ENCODE measurements at regions not wholly inside any gene's neighbourhood (a gene's known extent, or its start where the extent isn't known, plus 50 kb on each side); places are given as distances from the start of the nearest gene placed in this dataset.

GRCh38 chr1:83813576-83813975, 185.4 kb downstream of the TTLL7 start:
- no peak for DNase-seq

GRCh38 chr1:83810144-83810543, 188.8 kb downstream of the TTLL7 start:
- no peak for DNase-seq

- no peak for DNase-seq
Observed at GRCh38 chr1:83808536-83808935, 190.4 kb downstream of the TTLL7 start.

GRCh38 chr1:83807821-83808220, 191.1 kb downstream of the TTLL7 start:
- DNase-seq, result no peak

- DNase-seq, result no peak
Observed at GRCh38 chr1:83807231-83807630, 191.7 kb downstream of the TTLL7 start.

GRCh38 chr1:83805921-83806320, 193.0 kb downstream of the TTLL7 start:
- no peak for DNase-seq

- no peak for DNase-seq
Observed at GRCh38 chr1:83802460-83803152, 196.3 kb downstream of the TTLL7 start.

- no peak for DNase-seq
Observed at GRCh38 chr1:83802023-83802422, 196.9 kb downstream of the TTLL7 start.

- no peak for DNase-seq
Observed at GRCh38 chr1:83800066-83800465, 198.9 kb downstream of the TTLL7 start.

- peak in 4 of 58 donors; percentile 5 to 41 (median 34) for DNase-seq
Observed at GRCh38 chr1:83799594-83799993, 199.3 kb downstream of the TTLL7 start.

- no peak for DNase-seq
Observed at GRCh38 chr1:83798965-83799364, 200.0 kb downstream of the TTLL7 start.

GRCh38 chr1:83796409-83796808, 202.5 kb downstream of the TTLL7 start:
- no peak for DNase-seq

- DNase-seq, result no peak
Observed at GRCh38 chr1:83794384-83794783, 204.5 kb downstream of the TTLL7 start.

GRCh38 chr1:83791821-83792437, 207.0 kb downstream of the TTLL7 start:
- DNase-seq, result no peak

GRCh38 chr1:83790446-83790845, 208.5 kb downstream of the TTLL7 start:
- no peak for DNase-seq

- no peak for DNase-seq
Observed at GRCh38 chr1:83787246-83787998, 211.5 kb downstream of the TTLL7 start.

GRCh38 chr1:83781667-83782066, 217.3 kb downstream of the TTLL7 start:
- no peak for DNase-seq

- no peak for DNase-seq
Observed at GRCh38 chr1:83779565-83779964, 219.4 kb downstream of the TTLL7 start.

GRCh38 chr1:83777758-83778101, 221.2 kb downstream of the TTLL7 start:
- no peak for DNase-seq

- DNase-seq, result no peak
Observed at GRCh38 chr1:83776913-83777757, 221.8 kb downstream of the TTLL7 start.

GRCh38 chr1:83775977-83776603, 222.8 kb downstream of the TTLL7 start:
- no peak for DNase-seq
